Esophagus muscularis mucosa (tissue), 4 donors: ENCODE measurements at regions not wholly inside any gene's neighbourhood (a gene's known extent, or its start where the extent isn't known, plus 50 kb on each side); places are given as distances from the start of the nearest gene placed in this dataset.
"Not testable (repeated sequence)": the region's sequence is repeated elsewhere in the genome, so short reads cannot be mapped to it uniquely, and the experiment has no call there.

Experiments
- DNase-seq: peaks from one replicate; pipeline ENCODE4 v3.0.0-alpha.2; 2017; ENCODE audit errors: extremely low spot score
- H3K27ac ChIP-seq, 4 donors: fragments of 200-600 bp; sonication (generic); replicated peaks in 1 of 4; 1 replicate in 3 of 4; 2 replicates in 1 of 4; pipeline ENCODE4 v1.5.1; 2016 to 2019; ENCODE audit warnings: mild to moderate bottlenecking in 1 of 4
- H3K27me3 ChIP-seq, 4 donors: fragments of 200-600 bp; sonication (generic); one replicate each; pipeline versions ENCODE4 v1.5.1 to v1.6.0; 2016 to 2019
- H3K36me3 ChIP-seq, 4 donors: fragments of 200-600 bp; sonication (generic); one replicate each; pipeline ENCODE4 v1.5.1; 2016 to 2019
- H3K4me1 ChIP-seq, 4 donors: fragments of 200-600 bp; sonication (generic); one replicate each; pipeline ENCODE4 v1.5.1; 2016 to 2019
- H3K4me3 ChIP-seq, 4 donors: fragments of 200-600 bp; sonication (generic); 1 replicate in 2 of 4; 2 replicates in 2 of 4; pipeline ENCODE4 v1.5.1; 2016 to 2019; ENCODE audit warnings: mild to moderate bottlenecking in 4 of 4, moderate library complexity in 1 of 4
- H3K9me3 ChIP-seq, 4 donors: fragments of 200-600 bp; sonication (generic); 1 replicate in 3 of 4; 2 replicates in 1 of 4; pipeline ENCODE4 v1.5.1; 2016 to 2019
- EP300 ChIP-seq: sonication (generic); formaldehyde crosslinking; IDR thresholded peaks from one replicate; pipeline ENCODE4 v1.6.1; 2017; ENCODE audit warnings: antibody characterized with exemption
- POLR2A ChIP-seq: fragments of 450-650 bp; IDR thresholded peaks from one replicate; pipeline ENCODE4 v1.6.1; 2017; ENCODE audit warnings: antibody characterized with exemption, moderate library complexity, mild to moderate bottlenecking, low read depth
- POLR2AphosphoS5 ChIP-seq, 2 donors: sonication (generic); formaldehyde crosslinking; IDR thresholded peaks; one replicate each; pipeline ENCODE4 v1.6.1; 2017; ENCODE audit warnings: antibody characterized with exemption in 2 of 2
- WGBS: methylation state at CpG from one replicate; pipeline ENCODE4 v1.1.5; 2018; 5-methylcytosine and 5-hydroxymethylcytosine counted together
- intact Hi-C: fragments of 100-400 bp; cut with DNase I; formaldehyde crosslinking; loops from one replicate; pipeline ENCODE4 v1.15.1; 2023
- TF ChIP-seq, protein P1 (sequence below), 3 experiments: fragments of 200-600 bp in 2 of 3; fragments of 450-650 bp in 1 of 3; sonication (generic) in 2 of 3; IDR thresholded peaks; one replicate each; pipeline ENCODE4 v1.5.1; 2017 to 2019; ENCODE audit warnings: antibody characterized with exemption in 3 of 3, mild to moderate bottlenecking in 2 of 3, moderate library complexity in 1 of 3

DNA sequence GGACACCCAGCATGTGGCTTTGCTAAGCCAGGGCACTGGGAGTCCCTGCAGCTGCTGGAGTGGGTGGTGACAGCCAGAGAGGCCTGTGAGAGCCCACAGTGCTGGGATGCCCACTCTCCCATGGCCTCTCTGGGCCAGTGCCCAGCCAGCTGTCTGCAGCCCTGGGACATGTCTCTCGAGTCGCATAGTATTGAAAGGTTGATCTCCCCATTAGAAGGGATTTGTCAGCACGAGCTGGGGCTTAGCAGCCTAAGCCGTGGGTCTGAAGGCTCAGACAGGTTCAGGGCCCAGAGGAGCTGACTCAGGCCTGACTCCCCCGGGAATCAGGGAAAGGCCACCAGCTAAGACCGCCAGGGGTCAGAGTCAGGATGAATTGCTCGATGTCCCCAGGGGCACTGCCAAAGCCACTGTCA lies 53.5 kb downstream of the FOXD2 start:
- H3K4me1 ChIP-seq, result no peaks in the 10 kb centered on the region
- intact Hi-C loops, result no loop called here
- no peak overlapping the region for H3K27ac ChIP-seq
- no peaks in the 10 kb centered on the region for H3K9me3 ChIP-seq
- TF ChIP-seq EP300 (no peak), POLR2AphosphoS5 (IDR thresholded peaks at IDR 0.05) (no peak), POLR2A (no peak)
- TF ChIP-seq, protein P1, sequence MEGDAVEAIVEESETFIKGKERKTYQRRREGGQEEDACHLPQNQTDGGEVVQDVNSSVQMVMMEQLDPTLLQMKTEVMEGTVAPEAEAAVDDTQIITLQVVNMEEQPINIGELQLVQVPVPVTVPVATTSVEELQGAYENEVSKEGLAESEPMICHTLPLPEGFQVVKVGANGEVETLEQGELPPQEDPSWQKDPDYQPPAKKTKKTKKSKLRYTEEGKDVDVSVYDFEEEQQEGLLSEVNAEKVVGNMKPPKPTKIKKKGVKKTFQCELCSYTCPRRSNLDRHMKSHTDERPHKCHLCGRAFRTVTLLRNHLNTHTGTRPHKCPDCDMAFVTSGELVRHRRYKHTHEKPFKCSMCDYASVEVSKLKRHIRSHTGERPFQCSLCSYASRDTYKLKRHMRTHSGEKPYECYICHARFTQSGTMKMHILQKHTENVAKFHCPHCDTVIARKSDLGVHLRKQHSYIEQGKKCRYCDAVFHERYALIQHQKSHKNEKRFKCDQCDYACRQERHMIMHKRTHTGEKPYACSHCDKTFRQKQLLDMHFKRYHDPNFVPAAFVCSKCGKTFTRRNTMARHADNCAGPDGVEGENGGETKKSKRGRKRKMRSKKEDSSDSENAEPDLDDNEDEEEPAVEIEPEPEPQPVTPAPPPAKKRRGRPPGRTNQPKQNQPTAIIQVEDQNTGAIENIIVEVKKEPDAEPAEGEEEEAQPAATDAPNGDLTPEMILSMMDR (IDR thresholded peaks at IDR 0.05), result no peak
- no peak overlapping the region for H3K4me3 ChIP-seq
- no peak for DNase-seq
- H3K36me3 ChIP-seq, result no peaks in the 10 kb centered on the region
- WGBS, result 47% methylated on average over 2 of the region's 7 CpGs
- H3K27me3 ChIP-seq, result peaks cover 0 to 29% (median 0%) of the 10 kb centered on the region in 4 donors

DNA sequence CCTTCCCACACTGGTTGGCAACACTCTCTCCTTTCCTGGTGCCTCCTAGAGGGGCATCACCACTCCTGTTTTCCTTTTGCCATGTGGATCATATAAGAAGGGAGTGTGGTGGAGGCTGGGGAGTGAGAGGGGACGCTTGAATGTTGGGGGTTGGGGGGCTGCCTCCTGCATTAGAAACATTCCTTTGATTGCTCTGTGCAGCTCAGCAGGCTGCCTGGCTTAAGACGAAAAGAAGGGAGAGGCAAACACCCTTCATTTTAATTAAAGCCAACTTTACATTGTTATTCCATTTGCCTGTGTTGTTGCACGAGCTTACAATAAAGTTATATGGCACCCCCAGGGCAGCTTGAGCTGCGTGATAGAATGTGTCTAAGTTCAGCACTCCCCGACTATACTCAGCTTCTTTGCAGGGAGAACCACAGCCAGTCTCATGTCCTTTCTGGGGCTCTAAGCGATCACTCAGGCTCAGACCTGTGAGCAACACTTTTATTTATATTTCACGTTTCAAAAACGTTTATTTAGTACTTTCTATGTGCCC lies 57.4 kb downstream of the FOXD2 start:
- TF ChIP-seq POLR2AphosphoS5 (IDR thresholded peaks at IDR 0.05) (no peak), POLR2A (no peak), EP300 (no peak)
- TF ChIP-seq, protein P1 (IDR thresholded peaks at IDR 0.05), result no peak
- WGBS, result 36% methylated on average over 8 of the region's 8 CpGs
- Histone ChIP-seq H3K27ac (no peak overlapping the region), H3K9me3 (no peaks in the 10 kb centered on the region), H3K36me3 (no peaks in the 10 kb centered on the region), H3K4me1 (no peaks in the 10 kb centered on the region), H3K27me3 (peaks cover 0 to 14% (median 0%) of the 10 kb centered on the region in 4 donors), H3K4me3 (no peak overlapping the region)
- intact Hi-C loops, result no loop called here
- no peak for DNase-seq

DNA sequence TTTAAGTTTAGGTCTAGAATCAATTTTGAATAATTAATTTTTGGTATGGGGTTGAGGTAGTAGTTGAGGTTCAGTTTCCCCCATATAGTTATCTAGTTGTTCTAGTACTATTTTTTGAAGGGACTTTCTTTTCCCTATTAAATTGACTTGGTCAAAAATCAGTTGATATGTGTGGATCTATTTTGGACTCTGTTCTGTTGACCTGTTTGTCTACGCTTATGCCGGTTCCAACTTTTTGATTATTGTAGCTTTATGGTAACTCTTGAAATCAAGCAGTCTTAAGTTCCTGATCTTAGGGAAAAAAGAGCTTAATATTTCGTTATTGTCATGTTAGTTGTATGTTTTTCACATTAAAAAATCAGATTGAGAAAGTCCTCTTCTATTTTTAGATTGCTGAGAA lies 60.7 kb downstream of the FOXD2 start:
- no peak overlapping the region for H3K4me3 ChIP-seq
- no peak for TF ChIP-seq POLR2A
- no peak for TF ChIP-seq POLR2AphosphoS5 (IDR thresholded peaks at IDR 0.05)
- no peak for TF ChIP-seq EP300
- TF ChIP-seq, protein P1 (IDR thresholded peaks at IDR 0.05), result no peak
- no peaks in the 10 kb centered on the region for H3K4me1 ChIP-seq
- intact Hi-C loops, result no loop called here
- peaks cover 0 to 34% (median 0%) of the 10 kb centered on the region in 4 donors for H3K27me3 ChIP-seq
- H3K36me3 ChIP-seq, result no peaks in the 10 kb centered on the region
- 81% methylated on average over 3 of the region's 3 CpGs for WGBS
- no peak overlapping the region for H3K27ac ChIP-seq
- DNase-seq, result no peak
- no peaks in the 10 kb centered on the region for H3K9me3 ChIP-seq

DNA sequence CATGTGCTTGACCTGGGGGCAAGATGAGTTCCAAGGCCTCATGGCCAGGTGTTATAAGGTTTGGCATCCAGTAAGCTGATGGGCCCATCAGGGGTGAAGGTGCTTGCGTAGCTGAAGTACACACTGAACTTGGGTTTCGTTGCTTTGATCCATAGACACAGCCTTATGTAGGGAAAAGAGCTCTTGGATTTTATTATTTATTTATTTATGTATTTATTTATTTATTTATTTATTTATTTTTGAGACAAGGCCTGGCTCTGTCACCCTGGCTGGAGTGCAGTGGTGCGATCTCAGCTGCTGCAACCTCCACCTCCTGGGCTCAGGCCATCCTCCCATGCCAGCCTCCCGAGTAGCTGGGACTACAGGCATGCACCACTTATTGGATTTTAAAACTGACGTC lies 63.2 kb downstream of the FOXD2 start:
- H3K9me3 ChIP-seq, result no peaks in the 10 kb centered on the region
- no peaks in the 10 kb centered on the region for H3K36me3 ChIP-seq
- 92% methylated on average over 5 of the region's 5 CpGs for WGBS
- no peak for TF ChIP-seq POLR2A
- DNase-seq, result no peak
- intact Hi-C loops, result no loop called here
- no peak overlapping the region for H3K27ac ChIP-seq
- H3K27me3 ChIP-seq, result peaks cover 0 to 51% (median 2%) of the 10 kb centered on the region in 4 donors
- H3K4me3 ChIP-seq, result no peak overlapping the region
- no peaks in the 10 kb centered on the region for H3K4me1 ChIP-seq

DNA sequence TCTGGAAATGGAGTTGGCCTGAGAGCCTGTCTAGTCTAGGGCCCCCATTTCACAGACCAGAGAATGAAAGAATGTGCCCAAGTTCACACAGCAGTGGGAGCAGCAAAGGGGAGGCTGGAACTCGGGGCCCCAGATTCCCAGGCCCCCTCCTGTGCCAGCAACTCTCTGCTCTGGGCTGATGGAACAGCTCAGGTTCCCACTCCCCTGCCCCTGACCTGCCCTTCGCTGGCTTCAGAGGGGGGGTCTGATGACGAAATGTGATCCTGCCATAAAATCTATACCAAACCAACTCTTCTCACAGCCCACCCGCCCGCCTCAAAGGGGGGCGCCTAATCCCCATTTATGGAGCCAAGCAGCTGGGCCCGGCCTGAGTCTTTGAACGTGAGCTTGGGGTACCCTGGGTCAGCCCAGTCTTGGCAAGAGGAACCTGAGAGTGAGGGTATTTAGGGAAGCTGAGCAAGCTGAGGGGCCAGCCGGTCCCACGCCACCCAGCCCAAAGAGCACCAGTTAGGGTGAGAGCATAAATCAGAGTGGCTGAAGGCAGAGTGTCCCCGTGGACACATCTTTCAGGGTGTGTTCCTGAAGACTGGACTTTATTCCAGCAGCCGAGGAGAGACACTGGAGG lies 65.0 kb downstream of the FOXD2 start:
- DNase-seq, result no peak
- 84% methylated on average over 12 of the region's 12 CpGs for WGBS
- peaks cover 0 to 4% (median 3%) of the 10 kb centered on the region in 4 donors for H3K4me1 ChIP-seq
- H3K27me3 ChIP-seq, result peaks cover 0 to 61% (median 9%) of the 10 kb centered on the region in 4 donors
- H3K9me3 ChIP-seq, result no peaks in the 10 kb centered on the region
- H3K36me3 ChIP-seq, result no peaks in the 10 kb centered on the region
- H3K27ac ChIP-seq, result no peak overlapping the region
- intact Hi-C loops, result no loop called here
- H3K4me3 ChIP-seq, result no peak overlapping the region
- TF ChIP-seq POLR2A, result no peak
- TF ChIP-seq POLR2AphosphoS5 (IDR thresholded peaks at IDR 0.05), result no peak
- TF ChIP-seq EP300, result no peak
- TF ChIP-seq, protein P1 (IDR thresholded peaks at IDR 0.05), result no peak

DNA sequence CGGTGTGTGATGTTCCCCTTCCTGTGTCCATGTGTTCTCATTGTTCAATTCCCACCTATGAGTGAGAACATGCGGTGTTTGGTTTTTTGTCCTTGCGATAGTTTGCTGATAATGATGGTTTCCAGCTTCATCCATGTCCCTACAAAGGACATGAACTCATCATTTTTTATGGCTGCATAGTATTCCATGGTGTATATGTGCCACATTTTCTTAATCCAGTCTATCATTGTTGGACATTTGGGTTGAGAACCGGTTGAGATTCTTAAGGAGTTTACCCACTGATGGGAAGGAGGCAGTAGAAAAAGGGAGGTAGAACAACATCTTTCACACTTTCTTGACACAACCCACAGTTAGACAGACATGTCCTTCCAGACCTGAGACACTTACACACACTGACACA lies 67.0 kb downstream of the FOXD2 start:
- peaks cover 10 to 18% (median 18%) of the 10 kb centered on the region in 4 donors for H3K4me1 ChIP-seq
- WGBS, result 82% methylated on average over 3 of the region's 4 CpGs
- intact Hi-C loops, H3K27ac ChIP-seq, H3K4me3 ChIP-seq, DNase-seq, H3K9me3 ChIP-seq, H3K36me3 ChIP-seq: not testable (repeated sequence)
- H3K27me3 ChIP-seq, result peaks cover 0 to 77% (median 9%) of the 10 kb centered on the region in 4 donors
